SK-N-SH (cell line): ENCODE measurements at regions not wholly inside any gene's neighbourhood (a gene's known extent, or its start where the extent isn't known, plus 50 kb on each side); places are given as distances from the start of the nearest gene placed in this dataset.

ENCODE experiments used
- CTCF ChIA-PET: fragments of 300-600, 350-600 bp; formaldehyde crosslinking; extraction: SDS; loops from one replicate; lab custom pipeline; 2021; lab: Yijun Ruan, JAX
- POLR2A ChIA-PET: fragments of 350-600 bp; sonication (Branson Sonifier 250); formaldehyde crosslinking; extraction: SDS; loops from one replicate; lab custom pipeline; 2020; ENCODE audit warnings: antibody characterized with exemption, inconsistent platforms; lab: Yijun Ruan, JAX
- DNase-seq: peaks from one replicate; pipeline ENCODE4 v3.0.0; 2012
- H2AFZ ChIP-seq: fragments of 200-600 bp; sonication (generic); 2 replicates; pipeline ENCODE4 v1.8.1; 2016; ENCODE audit warnings: antibody characterized with exemption, mild to moderate bottlenecking, low read depth
- H3F3A ChIP-seq: fragments of 200-600 bp; sonication (generic); replicated peaks from 2 replicates; pipeline ENCODE3; 2016; ENCODE audit warnings: antibody characterized with exemption, mild to moderate bottlenecking; ENCODE audit not compliant: insufficient read depth
- H3K27ac ChIP-seq, 2 experiments: fragments of 200-500 bp in 1 of 2; fragments of 200-600 bp in 1 of 2; sonication (Bioruptor generic) in 1 of 2; sonication (generic), shearing (Covaris generic) in 1 of 2; 2 replicates each; pipeline versions ENCODE4 v1.5.1 to v1.6.1; 2014 to 2016; ENCODE audit warnings: low read depth in 2 of 2, inconsistent platforms in 1 of 2, low read length in 1 of 2, mild to moderate bottlenecking in 1 of 2, mixed read lengths in 1 of 2
- H3K27me3 ChIP-seq: fragments of 200-600 bp; sonication (generic), shearing (Covaris generic); 2 replicates; pipeline ENCODE4 v1.6.1; 2016; ENCODE audit warnings: mixed run types; ENCODE audit not compliant: insufficient read depth
- H3K36me3 ChIP-seq, 2 experiments: fragments of 200-500 bp in 1 of 2; fragments of 200-600 bp in 1 of 2; sonication (Bioruptor generic) in 1 of 2; sonication (generic) in 1 of 2; replicated peaks in 1 of 2; 2 replicates each; pipeline versions ENCODE3 to v1.5.1; 2014 to 2016; ENCODE audit warnings: low read length in 1 of 2, mild to moderate bottlenecking in 1 of 2; ENCODE audit not compliant: insufficient read depth in 2 of 2, control insufficient read depth in 1 of 2
- H3K4me1 ChIP-seq, 2 experiments: fragments of 200-500 bp in 1 of 2; fragments of 200-600 bp in 1 of 2; sonication (Bioruptor generic) in 1 of 2; sonication (generic), shearing (Covaris generic) in 1 of 2; 2 replicates each; pipeline versions ENCODE4 v1.5.1 to v1.6.1; 2014 to 2016; ENCODE audit warnings: low read depth in 1 of 2, low read length in 1 of 2, mixed run types in 1 of 2; ENCODE audit not compliant: insufficient read depth in 2 of 2, control insufficient read depth in 1 of 2
- H3K4me2 ChIP-seq: fragments of 200-600 bp; sonication (generic), shearing (Covaris generic); 2 replicates; pipeline ENCODE4 v1.6.1; 2017; ENCODE audit warnings: mixed run types
- H3K4me3 ChIP-seq, 2 experiments: fragments of 200-500 bp in 1 of 2; fragments of 200-600 bp in 1 of 2; sonication (Bioruptor generic) in 1 of 2; sonication (generic), shearing (Covaris generic) in 1 of 2; 2 replicates each; pipeline versions ENCODE4 v1.5.1 to v1.8.1; 2014 to 2016; ENCODE audit warnings: low read depth in 2 of 2, inconsistent platforms in 1 of 2, low read length in 1 of 2, mild to moderate bottlenecking in 1 of 2, mixed read lengths in 1 of 2, moderate library complexity in 1 of 2
- H3K79me2 ChIP-seq: fragments of 200-600 bp; sonication (generic); 2 replicates; pipeline ENCODE4 v1.8.1; 2017; ENCODE audit warnings: mild to moderate bottlenecking; ENCODE audit not compliant: insufficient read depth
- H3K9ac ChIP-seq: fragments of 200-600 bp; sonication (generic); 2 replicates; pipeline ENCODE4 v1.6.1; 2017; ENCODE audit warnings: mixed run types
- H3K9me2 ChIP-seq: fragments of 200-600 bp; sonication (generic); 2 replicates; pipeline ENCODE4 v1.6.1; 2017; ENCODE audit warnings: mixed run types
- H3K9me3 ChIP-seq: fragments of 200-600 bp; sonication (generic); 2 replicates; pipeline ENCODE4 v1.6.1; 2017; ENCODE audit warnings: mixed run types, mild to moderate bottlenecking, moderate library complexity
- H4K20me1 ChIP-seq: fragments of 200-600 bp; sonication (generic); 2 replicates; pipeline ENCODE4 v1.6.1; 2017; ENCODE audit warnings: mild to moderate bottlenecking, mixed run types; ENCODE audit not compliant: insufficient read depth
- CHD2 ChIP-seq: fragments of 150-350 bp; IDR thresholded peaks from 2 replicates; pipeline ENCODE4 v1.6.1; 2018; ENCODE audit warnings: low read length; ENCODE audit not compliant: partially characterized antibody
- ELF1 ChIP-seq: IDR thresholded peaks from 2 replicates; pipeline ENCODE4 v1.4.0; 2012
- EZH2phosphoT487 ChIP-seq: fragments of 200-600 bp; sonication (generic); IDR thresholded peaks from 2 replicates; pipeline ENCODE4 v1.6.1; 2017; ENCODE audit warnings: low read depth, mixed run types, mild to moderate bottlenecking, antibody characterized with exemption, moderate library complexity, borderline replicate concordance
- FOSL2 ChIP-seq: IDR thresholded peaks from 2 replicates; pipeline ENCODE4 v1.4.0; 2012; ENCODE audit warnings: low read depth, mild to moderate bottlenecking, moderate library complexity, borderline replicate concordance
- FOXJ3 ChIP-seq: sonication (generic); formaldehyde crosslinking; IDR thresholded peaks from 2 replicates; pipeline ENCODE4 v1.5.1; 2020; ENCODE audit warnings: mild to moderate bottlenecking, missing genetic modification reagents
- GABPA ChIP-seq: IDR thresholded peaks from 2 replicates; pipeline ENCODE4 v1.4.0; 2012; ENCODE audit warnings: low read depth, mild to moderate bottlenecking
- GATA2 ChIP-seq: sonication (generic); formaldehyde crosslinking; IDR thresholded peaks from 2 replicates; pipeline ENCODE4 v1.5.0; 2020; ENCODE audit warnings: mild to moderate bottlenecking, missing genetic modification reagents
- JUND ChIP-seq: IDR thresholded peaks from 2 replicates; pipeline ENCODE4 v1.4.0; 2012
- NFIC ChIP-seq: IDR thresholded peaks from 2 replicates; pipeline ENCODE4 v1.4.0; 2012; ENCODE audit warnings: borderline replicate concordance
- NRF1 ChIP-seq: IDR thresholded peaks from 2 replicates; pipeline ENCODE4 v1.6.1; 2012; ENCODE audit warnings: low read depth, mild to moderate bottlenecking, low read length
- POLR2AphosphoS5 ChIP-seq: IDR thresholded peaks from 2 replicates; pipeline ENCODE4 v1.6.1; 2012; ENCODE audit warnings: low read depth, low read length
- RAD21 ChIP-seq: IDR thresholded peaks from 2 replicates; pipeline ENCODE4 v1.6.1; 2012; ENCODE audit warnings: mild to moderate bottlenecking, low read length
- REST ChIP-seq: IDR thresholded peaks from 2 replicates; pipeline ENCODE4 v1.6.1; 2012; ENCODE audit warnings: mild to moderate bottlenecking, low read depth, low read length, moderate library complexity
- RFX5 ChIP-seq: IDR thresholded peaks from 2 replicates; pipeline ENCODE4 v1.6.1; 2012; ENCODE audit warnings: mild to moderate bottlenecking, improper control_type of control experiment, low read length
- SMC3 ChIP-seq: IDR thresholded peaks from 2 replicates; pipeline ENCODE4 v1.6.1; 2012; ENCODE audit warnings: low read depth, low read length, improper control_type of control experiment
- TCF12 ChIP-seq: IDR thresholded peaks from 2 replicates; pipeline ENCODE4 v1.4.0; 2012
- YY1 ChIP-seq: IDR thresholded peaks from 2 replicates; pipeline ENCODE4 v1.4.0; 2012; ENCODE audit warnings: low read depth, mild to moderate bottlenecking
- ZBTB33 ChIP-seq: IDR thresholded peaks from 2 replicates; pipeline ENCODE4 v1.4.0; 2012; ENCODE audit warnings: low read depth, borderline replicate concordance
- WGBS: methylation state at CpG from one replicate; pipeline ENCODE4 v1.1.6; 2017; ENCODE audit warnings: low lambda C conversion rate; 5-methylcytosine and 5-hydroxymethylcytosine counted together
- TF ChIP-seq, protein P1 (sequence below): IDR thresholded peaks from 2 replicates; pipeline ENCODE4 v1.4.0; 2012; ENCODE audit warnings: low read depth, borderline replicate concordance
- TF ChIP-seq, protein P2 (sequence below): IDR thresholded peaks from 2 replicates; pipeline ENCODE4; 2012
- TF ChIP-seq, protein P3 (sequence below): IDR thresholded peaks from 2 replicates; pipeline ENCODE4 v1.4.0; 2012; ENCODE audit warnings: low read depth

DNA sequence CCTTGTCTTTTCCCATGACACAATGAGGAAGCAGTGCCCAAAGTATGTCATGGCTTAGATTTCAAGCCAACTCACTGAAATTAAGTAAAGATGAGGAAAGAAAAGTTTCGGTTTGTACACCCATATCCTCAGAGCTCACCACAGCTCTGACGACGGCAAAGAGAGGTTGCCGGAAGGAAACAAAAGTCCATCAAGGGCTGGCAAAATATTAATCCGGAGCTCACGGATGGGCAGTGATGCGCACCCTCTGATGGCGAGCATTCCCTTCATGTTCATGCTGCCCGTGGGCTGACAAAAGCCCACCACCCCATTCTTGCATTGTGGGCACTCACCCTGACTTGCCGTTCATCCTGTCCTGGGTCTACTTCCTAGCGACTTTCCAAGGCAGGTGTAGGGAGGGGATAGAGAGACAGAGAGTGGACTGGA is 103.1 kb downstream of the SOX9 start (continued):
- TF ChIP-seq JUND (no peak), REST (no peak), SMC3 (no peak), ELF1 (no peak), FOXJ3 (CRISPR knock-in tag) (no peak)
- TF ChIP-seq, all 33 proteins: peak for 0

GRCh38 chr17:72226322-72226721 is 105.5 kb downstream of the SOX9 start:
- no peak overlapping the region for H3K9ac ChIP-seq
- H3K4me2 ChIP-seq = no peak overlapping the region
- H3K27ac ChIP-seq = no peak overlapping the region
- ChIA-PET CTCF (interaction anchor here (1.4 kb wide), 1 partner anchor 41 kb away, joined by 3 read pairs; no protein-coding TSS in a partner anchor), POLR2A (no interaction called here)
- H3K4me3 ChIP-seq = no peak overlapping the region
- TF ChIP-seq NFIC (no peak), RAD21 (no peak), EZH2phosphoT487 (no peak), POLR2AphosphoS5 (no peak), ZBTB33 (no peak), GABPA (no peak), FOXJ3 (CRISPR knock-in tag) (no peak), CHD2 (no peak), FOSL2 (no peak), NRF1 (no peak), SMC3 (no peak), YY1 (no peak), RFX5 (no peak), TCF12 (no peak), GATA2 (CRISPR knock-in tag) (no peak)
- TF ChIP-seq, protein P1, sequence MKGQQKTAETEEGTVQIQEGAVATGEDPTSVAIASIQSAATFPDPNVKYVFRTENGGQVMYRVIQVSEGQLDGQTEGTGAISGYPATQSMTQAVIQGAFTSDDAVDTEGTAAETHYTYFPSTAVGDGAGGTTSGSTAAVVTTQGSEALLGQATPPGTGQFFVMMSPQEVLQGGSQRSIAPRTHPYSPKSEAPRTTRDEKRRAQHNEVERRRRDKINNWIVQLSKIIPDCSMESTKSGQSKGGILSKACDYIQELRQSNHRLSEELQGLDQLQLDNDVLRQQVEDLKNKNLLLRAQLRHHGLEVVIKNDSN = no peak
- TF ChIP-seq, protein P2, sequence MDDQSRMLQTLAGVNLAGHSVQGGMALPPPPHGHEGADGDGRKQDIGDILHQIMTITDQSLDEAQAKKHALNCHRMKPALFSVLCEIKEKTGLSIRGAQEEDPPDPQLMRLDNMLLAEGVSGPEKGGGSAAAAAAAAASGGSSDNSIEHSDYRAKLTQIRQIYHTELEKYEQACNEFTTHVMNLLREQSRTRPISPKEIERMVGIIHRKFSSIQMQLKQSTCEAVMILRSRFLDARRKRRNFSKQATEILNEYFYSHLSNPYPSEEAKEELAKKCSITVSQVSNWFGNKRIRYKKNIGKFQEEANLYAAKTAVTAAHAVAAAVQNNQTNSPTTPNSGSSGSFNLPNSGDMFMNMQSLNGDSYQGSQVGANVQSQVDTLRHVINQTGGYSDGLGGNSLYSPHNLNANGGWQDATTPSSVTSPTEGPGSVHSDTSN = no peak
- TF ChIP-seq, protein P3, sequence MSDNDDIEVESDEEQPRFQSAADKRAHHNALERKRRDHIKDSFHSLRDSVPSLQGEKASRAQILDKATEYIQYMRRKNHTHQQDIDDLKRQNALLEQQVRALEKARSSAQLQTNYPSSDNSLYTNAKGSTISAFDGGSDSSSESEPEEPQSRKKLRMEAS = no peak
- H3K36me3 ChIP-seq = no peaks in the 10 kb centered on the region
- H3K9me3 ChIP-seq = no peaks in the 10 kb centered on the region
- DNase-seq = no peak
- no peaks in the 10 kb centered on the region for H3K79me2 ChIP-seq
- no peak overlapping the region for H2AFZ ChIP-seq
- H3K9me2 ChIP-seq = no peaks in the 10 kb centered on the region
- H3K4me1 ChIP-seq = no peaks in the 10 kb centered on the region
- no peaks in the 10 kb centered on the region for H4K20me1 ChIP-seq
- no peaks in the 10 kb centered on the region for H3F3A ChIP-seq
- H3K27me3 ChIP-seq = no peaks in the 10 kb centered on the region
- 63% methylated on average over 3 of the region's 3 CpGs for WGBS
